ENCODE measurements at regions not wholly inside any gene's neighbourhood (a gene's known extent, or its start where the extent isn't known, plus 50 kb on each side); places are given as distances from the start of the nearest gene placed in this dataset.

- DNase-seq: no peak
- Histone ChIP-seq H3K4me3 (no peak overlapping the region), H3K4me1 (peaks cover 15% of the 10 kb centered on the region), H3K9me3 (no peaks in the 10 kb centered on the region), H3K27me3 (no peaks in the 10 kb centered on the region), H3K27ac (no peak overlapping the region), H3K36me3 (ENCODE audit: low read depth, missing control alignments) (no peaks in the 10 kb centered on the region)
- WGBS, 2 donors: 60 to 63% methylated on average over 4 of the region's 4 CpGs
- TF ChIP-seq CTCF (IDR thresholded peaks at IDR 0.05): no peak
- TF ChIP-seq POLR2A (IDR thresholded peaks at IDR 0.05): no peak
- intact Hi-C loops (cut with DNase I; ENCODE audit: low total_unique reads): no loop called here
These were observed 154.5 kb downstream of the CD83 start for GRCh38 chr6:14271789-14272736.

- H3K4me3 ChIP-seq: no peak overlapping the region
- no peak overlapping the region for H3K27ac ChIP-seq
- TF ChIP-seq POLR2A (IDR thresholded peaks at IDR 0.05): no peak
- TF ChIP-seq CTCF (IDR thresholded peaks at IDR 0.05): no peak
- DNase-seq: no peak
- intact Hi-C loops (cut with DNase I; ENCODE audit: low total_unique reads): no loop called here
- WGBS, 2 donors: 100% methylated on average over 1 of the region's 1 CpG
- H3K9me3 ChIP-seq: no peaks in the 10 kb centered on the region
- H3K27me3 ChIP-seq: no peaks in the 10 kb centered on the region
- H3K36me3 ChIP-seq (ENCODE audit: low read depth, missing control alignments): no peaks in the 10 kb centered on the region
- H3K4me1 ChIP-seq: peaks cover 17% of the 10 kb centered on the region
These were observed 155.1 kb downstream of the CD83 start for GRCh38 chr6:14272737-14273085.

- Histone ChIP-seq H3K4me3 (no peak overlapping the region), H3K27me3 (no peaks in the 10 kb centered on the region), H3K36me3 (ENCODE audit: low read depth, missing control alignments) (no peaks in the 10 kb centered on the region), H3K4me1 (peaks cover 17% of the 10 kb centered on the region), H3K9me3 (no peaks in the 10 kb centered on the region), H3K27ac (no peak overlapping the region)
- DNase-seq: no peak
- 86 to 88% methylated on average over 8 of the region's 8 CpGs for WGBS, 2 donors
- intact Hi-C loops (cut with DNase I; ENCODE audit: low total_unique reads): no loop called here
- no peak for TF ChIP-seq POLR2A (IDR thresholded peaks at IDR 0.05)
- TF ChIP-seq CTCF (IDR thresholded peaks at IDR 0.05): no peak
These were observed 155.6 kb downstream of the CD83 start for GRCh38 chr6:14273191-14273590.

GRCh38 chr6:14274016-14274415 lies 156.4 kb downstream of the CD83 start:
- no peaks in the 10 kb centered on the region for H3K27me3 ChIP-seq
- H3K9me3 ChIP-seq: no peaks in the 10 kb centered on the region
- H3K4me3 ChIP-seq: no peak overlapping the region
- peaks cover 17% of the 10 kb centered on the region for H3K4me1 ChIP-seq
- no peak overlapping the region for H3K27ac ChIP-seq
- DNase-seq: no peak
- intact Hi-C loops (cut with DNase I; ENCODE audit: low total_unique reads): no loop called here
- TF ChIP-seq POLR2A (IDR thresholded peaks at IDR 0.05): no peak
- TF ChIP-seq CTCF (IDR thresholded peaks at IDR 0.05): no peak
- no peaks in the 10 kb centered on the region for H3K36me3 ChIP-seq (ENCODE audit: low read depth, missing control alignments)
- WGBS, 2 donors: 93 to 96% methylated on average over 6 of the region's 6 CpGs
